Stimulated activated CD8-positive, alpha-beta memory T cell treated with anti-CD3 and anti-CD28 coated beads, Interleukin-15, amount 100 ng/mL, for 4 hours (primary cell): ENCODE measurements at regions not wholly inside any gene's neighbourhood (a gene's known extent, or its start where the extent isn't known, plus 50 kb on each side); places are given as distances from the start of the nearest gene placed in this dataset.

Experiments
- DNase-seq, 2 donors: peaks; one replicate each; pipeline ENCODE4 v3.0.0-alpha.2; 2020; ENCODE audit warnings: low read depth in 2 of 2

DNA sequence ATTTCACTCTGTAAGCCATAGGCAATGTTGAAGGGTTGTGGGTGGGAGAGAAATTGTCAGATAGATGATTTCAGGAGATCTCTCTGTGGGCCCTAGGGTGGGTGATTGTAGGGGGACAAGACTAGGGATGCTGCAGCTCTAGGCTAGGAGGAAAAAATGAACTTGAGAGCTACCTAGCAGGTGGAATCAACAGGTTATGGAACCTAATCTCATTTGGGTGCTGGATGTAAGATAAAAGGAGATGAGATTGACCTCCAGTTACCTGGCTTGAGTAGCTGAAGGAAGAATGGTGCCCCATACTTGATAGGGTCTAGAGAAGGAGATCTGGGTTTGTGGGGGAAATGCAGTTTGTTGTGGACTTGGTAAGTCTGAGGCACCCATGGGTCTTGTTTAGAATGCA is 396.5 kb downstream of the RRAGC start:
- no peak for DNase-seq

DNA sequence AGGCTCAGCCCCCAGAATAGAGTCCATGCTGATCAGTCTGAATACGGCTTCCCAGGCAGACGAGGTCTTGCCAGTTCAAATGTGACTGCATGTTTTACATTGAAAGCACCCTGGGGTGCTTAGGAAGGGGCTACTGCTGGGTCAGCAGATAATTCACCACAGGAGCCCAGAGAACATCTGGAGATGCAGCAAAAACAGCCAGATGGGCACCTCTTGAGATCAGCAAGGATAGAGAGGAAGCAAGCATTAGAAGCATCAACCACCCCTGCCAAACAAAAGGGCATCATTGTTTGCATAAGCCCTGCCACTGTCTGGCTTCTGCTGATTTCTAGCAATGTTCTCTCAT is 403.1 kb downstream of the RRAGC start:
- no peak for DNase-seq

DNA sequence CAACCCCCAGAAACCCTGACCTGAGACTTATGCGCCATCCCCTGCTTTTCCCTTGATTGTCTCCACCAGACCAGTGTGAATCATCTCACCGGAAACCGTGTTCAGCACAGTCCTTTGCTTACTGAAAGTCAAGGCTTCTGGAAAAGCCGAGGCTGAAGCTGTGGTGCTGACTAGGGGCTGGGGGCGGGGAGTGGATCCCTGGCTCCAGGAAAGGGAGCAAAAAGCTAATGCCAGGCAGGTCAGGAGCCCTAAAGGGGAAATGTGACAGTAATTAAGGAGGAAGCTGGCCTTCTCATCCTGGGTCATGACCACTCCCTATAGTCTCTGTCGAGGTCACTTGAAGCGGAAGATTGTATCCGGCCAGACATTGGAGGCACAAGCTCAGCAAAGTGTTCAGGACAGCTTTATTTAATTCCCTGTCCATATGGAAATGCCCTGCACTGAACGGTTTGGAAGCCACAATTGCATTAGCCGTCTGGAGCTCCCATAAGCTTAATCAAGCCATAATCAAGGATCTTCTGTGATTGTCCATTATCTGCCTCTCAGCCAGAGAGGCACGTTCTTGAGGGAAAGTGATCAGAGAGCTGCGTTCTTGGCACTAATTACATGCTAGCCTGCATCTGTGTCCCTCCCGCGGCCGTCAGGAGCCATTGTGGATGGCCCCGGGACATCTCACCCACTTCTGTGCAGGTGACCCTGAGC is 403.6 kb downstream of the RRAGC start:
- no peak for DNase-seq

DNA sequence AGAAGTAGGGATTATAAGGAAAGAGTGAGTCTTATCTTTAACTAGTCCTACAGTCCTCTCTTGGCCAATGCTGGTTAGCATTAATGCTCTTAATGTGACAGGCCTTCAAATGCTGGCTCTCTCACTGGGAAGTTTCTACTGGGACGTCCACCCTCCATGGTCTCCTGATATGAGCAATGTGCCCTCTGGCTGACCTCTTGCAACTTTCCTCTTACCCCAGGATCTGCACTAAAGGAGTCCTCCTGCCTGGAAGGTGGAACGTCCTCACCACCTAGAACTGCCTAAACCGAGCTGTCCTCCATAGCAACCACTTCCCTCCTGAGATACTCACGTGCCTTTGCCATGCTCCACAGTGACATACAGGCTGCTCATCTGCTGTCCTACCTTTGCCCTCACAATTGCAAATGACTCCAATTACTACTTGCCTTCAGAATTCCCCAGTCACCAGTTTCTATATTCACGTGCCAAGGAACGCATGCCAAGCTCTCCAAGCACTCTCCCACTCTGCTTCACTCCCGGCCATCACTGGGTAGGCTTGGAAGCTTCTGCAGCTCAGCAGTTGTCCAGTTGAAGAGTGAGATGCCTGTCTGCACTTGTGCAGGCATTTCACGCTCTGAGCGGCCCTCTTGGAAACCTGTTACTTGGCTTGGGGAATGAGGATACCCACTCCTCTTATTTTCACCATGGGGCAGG is 404.7 kb downstream of the RRAGC start:
- no peak for DNase-seq

GRCh38 chr1:38454236-38454635 is 405.3 kb downstream of the RRAGC start:
- no peak for DNase-seq

- DNase-seq: no peak
These were observed 405.7 kb upstream of the POU3F1 start for GRCh38 chr1:38452246-38452645.

DNA sequence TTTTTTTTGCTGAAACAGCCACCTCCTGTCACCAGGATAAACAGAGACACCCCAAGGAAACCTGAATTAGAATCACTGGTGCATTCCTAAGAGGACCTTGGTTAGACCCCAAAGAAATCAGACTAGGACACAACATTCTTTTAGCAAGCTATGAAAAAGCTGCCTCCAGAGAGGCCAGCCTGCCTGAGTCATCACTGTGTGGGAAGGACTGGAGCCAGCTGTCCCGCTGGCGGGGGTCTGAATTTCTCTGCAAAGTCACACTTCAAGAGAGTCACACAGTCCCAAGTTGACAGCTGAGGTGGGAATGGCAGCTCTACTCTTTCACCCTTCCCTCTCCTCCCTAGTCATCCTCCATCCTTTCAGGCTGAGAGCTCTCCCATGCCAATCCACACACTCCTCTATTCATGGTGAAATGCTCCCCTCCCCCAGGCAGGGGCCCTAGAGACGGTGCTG is 405.0 kb upstream of the POU3F1 start:
- DNase-seq: no peak

DNA sequence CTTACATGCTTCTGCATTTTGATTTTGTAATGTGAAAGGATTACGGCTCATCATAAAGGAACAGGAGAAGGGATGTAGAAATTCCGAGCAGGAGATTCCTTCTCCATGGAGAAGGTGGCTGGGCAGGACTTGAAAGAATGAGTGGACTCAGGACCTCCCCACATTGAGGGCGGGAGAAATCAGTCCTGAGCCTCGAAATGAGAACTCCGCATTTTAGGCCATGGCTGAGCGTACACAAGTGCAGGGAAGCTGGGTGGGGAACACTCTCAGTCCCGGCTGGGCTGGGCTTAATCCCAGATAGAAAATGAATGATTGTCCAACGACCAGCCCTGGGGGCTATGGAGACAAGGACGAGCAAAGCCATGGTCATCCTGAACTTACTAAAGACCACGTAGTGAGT is 402.3 kb upstream of the POU3F1 start:
- DNase-seq: no peak

DNA sequence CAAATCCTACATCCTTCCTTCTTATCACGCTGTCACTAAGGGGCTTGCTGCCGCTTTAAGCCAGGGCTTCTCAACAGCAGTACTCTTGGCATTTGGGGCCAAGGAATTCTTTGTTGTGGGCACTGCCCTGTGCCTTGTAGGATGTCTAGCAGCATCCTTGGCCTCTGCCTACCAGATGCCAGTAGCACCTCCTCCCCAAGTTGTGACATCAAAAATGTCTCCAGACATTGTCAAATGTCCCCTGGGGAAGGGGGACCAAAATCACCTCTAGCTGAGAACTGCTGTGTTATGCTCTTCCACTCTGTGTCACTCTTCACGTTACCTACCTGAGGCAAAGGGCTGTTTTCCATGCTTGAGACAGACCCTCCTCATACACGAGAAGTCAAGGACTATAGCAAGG is 400.3 kb upstream of the POU3F1 start:
- no peak for DNase-seq

GRCh38 chr1:38444770-38445442 is 398.3 kb upstream of the POU3F1 start:
- no peak for DNase-seq

DNA sequence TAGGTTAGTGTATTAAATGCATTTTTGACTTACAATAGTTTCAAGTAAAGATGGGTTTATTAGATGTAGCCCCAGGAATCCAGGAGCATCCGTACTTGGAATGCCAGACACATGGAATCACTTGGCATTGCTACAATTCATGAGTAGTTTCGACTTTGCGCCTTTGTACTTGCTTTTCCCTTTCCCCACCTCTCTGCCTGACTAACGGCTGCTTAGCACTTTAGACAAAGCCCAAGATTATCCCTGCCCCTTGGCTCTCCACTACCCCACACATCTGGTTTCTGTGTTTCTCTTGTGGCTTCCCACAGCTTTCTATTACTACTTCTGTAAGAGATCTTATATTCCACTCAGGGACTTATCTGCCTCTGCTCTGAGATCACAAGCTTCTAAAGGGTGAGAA is 397.7 kb upstream of the POU3F1 start:
- no peak for DNase-seq

DNA sequence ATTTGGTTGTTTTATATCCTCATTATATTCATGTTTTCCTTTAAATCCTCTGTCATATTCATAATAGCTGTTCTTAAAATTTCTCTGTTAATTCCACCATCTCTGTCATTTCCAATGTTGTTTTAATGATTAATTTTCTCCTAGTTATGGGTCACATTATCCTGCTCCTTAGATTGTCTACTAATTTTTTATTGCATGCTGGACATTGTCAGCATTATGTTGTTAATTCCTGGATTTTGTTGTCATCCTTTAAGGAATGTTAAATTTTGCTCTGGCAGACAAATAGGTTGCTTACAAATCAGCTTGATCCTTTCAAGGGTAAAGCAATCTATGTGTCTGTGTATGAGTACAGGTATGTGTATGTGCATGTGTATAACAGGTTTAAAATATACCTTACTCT is 393.8 kb upstream of the POU3F1 start:
- no peak for DNase-seq

DNA sequence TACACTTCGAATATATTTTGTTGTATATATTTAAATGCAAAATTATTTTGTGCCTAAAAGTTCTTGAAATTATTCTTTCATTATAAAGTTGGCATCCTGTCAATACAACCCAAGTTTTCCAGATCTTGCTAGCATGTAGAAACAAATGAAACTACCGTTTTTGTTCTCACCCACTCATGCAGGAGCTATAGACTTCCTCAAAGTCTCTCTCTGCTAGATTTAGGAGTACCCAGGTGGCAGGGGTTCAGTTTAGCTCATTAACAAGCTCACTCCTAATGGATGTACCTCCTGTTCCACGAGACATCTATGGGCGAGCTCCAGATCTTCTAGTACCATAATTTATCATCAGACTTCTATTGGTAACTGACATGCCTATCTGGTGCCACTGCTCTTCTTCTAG is 390.2 kb upstream of the POU3F1 start:
- no peak for DNase-seq

DNA sequence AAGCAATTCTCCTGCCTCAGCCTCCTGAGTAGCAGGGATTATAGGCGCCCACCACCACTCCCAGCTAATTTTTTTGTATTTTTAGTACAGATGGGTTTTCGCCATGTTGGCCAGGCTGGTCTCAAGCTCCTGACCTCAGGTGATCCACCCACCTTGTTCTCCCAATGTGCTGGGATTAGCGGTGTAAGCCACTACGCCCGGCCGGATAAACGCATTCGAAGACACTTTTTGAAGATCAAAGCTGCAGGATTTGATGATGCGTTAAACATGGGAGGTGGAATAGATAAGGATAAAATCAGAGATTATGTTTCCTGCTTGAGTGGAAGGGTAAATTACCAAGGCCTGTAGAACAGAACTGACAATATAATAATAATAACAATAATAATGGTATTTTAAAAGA is 389.4 kb upstream of the POU3F1 start:
- no peak for DNase-seq

DNA sequence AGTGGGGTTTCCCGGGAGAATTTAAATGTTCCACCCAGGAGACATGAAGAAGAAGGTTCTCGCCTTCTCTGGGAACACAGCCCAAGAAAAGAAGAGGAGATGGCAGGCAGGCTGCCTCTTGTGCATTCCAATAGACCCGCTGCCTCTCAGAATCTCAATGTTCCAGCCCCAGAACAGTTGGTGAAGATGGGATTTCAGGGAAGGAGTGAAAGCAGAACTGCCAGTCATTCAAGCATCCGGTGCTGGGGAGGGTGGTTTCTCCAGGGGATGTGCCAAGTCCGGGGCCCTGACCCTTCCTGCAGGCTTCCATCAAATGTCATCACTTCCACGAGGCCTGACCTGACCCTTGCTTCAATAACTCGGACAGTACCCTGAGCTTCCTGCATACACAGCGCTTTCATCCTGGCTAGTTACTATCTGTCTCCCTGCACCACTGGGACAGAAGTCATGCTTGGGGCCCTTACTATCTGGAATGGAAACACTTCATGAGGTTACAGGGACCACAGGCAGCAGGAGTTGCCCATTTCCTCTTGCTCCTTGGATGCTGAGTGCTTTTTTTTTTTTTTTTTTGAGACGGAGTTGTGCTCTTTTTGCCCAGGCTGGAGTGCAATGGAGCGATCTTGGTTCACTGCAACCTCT is 386.6 kb upstream of the POU3F1 start:
- no peak for DNase-seq

- DNase-seq: no peak
These were observed 385.2 kb upstream of the POU3F1 start for GRCh38 chr1:38431535-38432376.

GRCh38 chr1:38430949-38431348 is 384.4 kb upstream of the POU3F1 start:
- DNase-seq: no peak

DNA sequence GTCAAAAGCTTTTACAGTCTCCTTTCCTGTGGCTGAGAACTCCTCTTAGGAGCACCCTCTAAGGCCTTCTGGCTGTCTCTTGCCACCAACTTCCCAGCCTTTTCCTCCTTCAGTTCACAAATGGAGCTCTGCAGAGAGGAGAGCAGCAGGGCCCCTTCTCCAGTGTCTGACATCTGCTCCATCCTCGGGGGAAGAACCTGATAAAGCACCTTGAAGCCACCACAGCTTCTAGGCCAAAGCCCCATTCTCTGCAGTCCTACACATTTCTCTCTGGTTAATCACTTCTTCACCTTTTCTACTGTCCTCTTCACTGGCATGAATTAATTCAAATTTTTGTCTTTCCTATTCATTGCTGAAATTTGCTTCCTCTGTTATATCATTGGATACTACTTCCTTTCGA is 378.1 kb upstream of the POU3F1 start:
- DNase-seq: no peak

GRCh38 chr1:38420666-38421065 is 374.1 kb upstream of the POU3F1 start:
- no peak for DNase-seq

DNA sequence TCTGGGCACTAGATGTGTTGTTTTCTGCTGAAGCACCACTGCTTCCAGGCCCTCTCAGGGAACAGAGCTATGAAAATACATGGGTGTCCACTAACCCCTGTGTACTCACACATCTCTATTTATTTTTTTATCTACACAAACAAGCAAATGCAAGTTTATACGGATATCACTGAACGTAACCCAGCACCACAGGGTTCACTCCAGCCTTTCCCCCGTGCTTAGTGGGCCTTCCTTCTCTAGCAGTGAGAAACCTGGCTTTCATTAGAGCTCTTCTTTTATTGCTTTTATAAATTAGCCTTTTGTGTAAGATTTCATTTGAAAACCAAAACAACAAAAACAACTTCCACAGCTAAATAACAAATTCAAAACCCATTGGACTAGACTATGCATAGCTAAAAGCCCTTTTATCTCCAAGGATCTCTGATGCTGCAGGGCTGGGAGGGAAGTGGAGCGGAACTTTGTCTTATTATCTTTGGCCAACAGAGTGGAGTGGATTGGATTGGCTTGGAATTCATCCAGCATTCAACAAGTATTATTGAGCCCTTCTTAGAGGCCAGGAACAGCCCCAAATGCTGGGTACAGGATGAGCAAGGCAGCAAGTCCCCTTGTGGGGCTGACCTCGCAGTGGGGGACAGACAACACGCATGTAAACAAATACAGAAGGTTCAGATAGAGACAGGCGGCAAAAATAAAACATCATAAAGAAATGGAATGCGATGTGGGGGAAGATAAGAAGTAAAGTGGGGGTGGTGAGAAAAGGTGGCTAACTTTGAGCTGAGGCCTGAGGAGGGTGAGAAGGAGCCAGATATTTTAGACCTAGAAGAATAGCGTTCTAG is 371.8 kb upstream of the POU3F1 start:
- DNase-seq: no peak

DNA sequence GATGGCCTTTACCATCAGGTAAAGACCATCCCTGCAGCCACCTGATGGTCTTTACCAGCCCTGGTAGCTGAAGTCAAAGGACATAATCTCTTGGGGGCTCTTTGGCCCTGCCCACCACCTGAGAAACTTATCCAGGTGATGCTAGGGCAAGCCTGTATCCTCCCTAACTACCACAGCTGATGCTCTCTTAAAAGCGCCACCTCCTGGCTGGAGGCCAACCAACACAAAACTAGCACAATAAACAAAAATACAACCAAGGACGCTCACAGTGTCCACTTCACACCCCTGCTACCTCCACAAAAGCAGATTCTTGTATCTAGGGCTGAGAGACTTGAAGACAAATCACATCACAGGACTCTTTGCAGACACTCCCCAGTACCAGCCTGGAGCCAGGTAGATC is 357.1 kb upstream of the POU3F1 start:
- no peak for DNase-seq
